AG10803 (cell line): ENCODE measurements at regions not wholly inside any gene's neighbourhood (a gene's known extent, or its start where the extent isn't known, plus 50 kb on each side); places are given as distances from the start of the nearest gene placed in this dataset.

Experiments used
- DNase-seq: peaks from one replicate; pipeline ENCODE4 v3.0.0; 2010; ENCODE audit warnings: low read depth
- H3K4me3 ChIP-seq: 2 replicates; pipeline ENCODE4 v1.5.1; 2011; ENCODE audit warnings: mild to moderate bottlenecking, low read length, control low read depth
- TF ChIP-seq, protein P1 (sequence below): conservative IDR thresholded peaks from 2 replicates; pipeline ENCODE4 v1.5.1; 2011; ENCODE audit warnings: mild to moderate bottlenecking, low read length, control low read depth, inconsistent platforms

DNA sequence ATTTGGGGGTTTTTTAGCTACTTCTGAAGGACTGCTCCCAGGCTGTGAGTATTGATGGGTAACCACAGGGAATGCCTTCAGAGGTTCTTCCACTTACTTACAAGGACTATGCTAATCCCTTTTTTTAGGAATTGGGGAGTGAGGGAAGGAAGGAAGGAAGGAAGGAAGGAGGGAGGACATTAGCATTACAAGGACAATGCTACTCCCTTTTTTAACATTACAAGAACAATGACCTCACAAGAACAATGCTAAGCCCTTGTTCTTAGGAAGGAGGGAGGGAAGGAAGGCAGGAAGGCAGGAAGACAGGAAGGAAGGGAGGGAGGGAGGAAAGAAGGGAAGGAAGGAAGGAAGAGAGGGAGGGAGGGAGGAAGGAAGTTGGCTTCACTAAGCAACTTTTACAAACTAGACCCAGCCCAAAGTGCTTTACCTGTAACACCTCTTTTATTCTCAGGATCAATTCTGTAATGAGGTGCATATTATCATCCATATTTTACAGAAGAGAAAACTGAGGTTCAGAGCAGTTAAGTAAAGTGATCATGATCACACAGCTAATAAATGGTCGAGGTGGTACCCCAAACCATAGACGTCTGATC lies 446.8 kb upstream of the JARID2 start:
- DNase-seq: no peak
- H3K4me3 ChIP-seq: no peak overlapping the region
- TF ChIP-seq, protein P1, sequence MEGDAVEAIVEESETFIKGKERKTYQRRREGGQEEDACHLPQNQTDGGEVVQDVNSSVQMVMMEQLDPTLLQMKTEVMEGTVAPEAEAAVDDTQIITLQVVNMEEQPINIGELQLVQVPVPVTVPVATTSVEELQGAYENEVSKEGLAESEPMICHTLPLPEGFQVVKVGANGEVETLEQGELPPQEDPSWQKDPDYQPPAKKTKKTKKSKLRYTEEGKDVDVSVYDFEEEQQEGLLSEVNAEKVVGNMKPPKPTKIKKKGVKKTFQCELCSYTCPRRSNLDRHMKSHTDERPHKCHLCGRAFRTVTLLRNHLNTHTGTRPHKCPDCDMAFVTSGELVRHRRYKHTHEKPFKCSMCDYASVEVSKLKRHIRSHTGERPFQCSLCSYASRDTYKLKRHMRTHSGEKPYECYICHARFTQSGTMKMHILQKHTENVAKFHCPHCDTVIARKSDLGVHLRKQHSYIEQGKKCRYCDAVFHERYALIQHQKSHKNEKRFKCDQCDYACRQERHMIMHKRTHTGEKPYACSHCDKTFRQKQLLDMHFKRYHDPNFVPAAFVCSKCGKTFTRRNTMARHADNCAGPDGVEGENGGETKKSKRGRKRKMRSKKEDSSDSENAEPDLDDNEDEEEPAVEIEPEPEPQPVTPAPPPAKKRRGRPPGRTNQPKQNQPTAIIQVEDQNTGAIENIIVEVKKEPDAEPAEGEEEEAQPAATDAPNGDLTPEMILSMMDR: no peak

DNA sequence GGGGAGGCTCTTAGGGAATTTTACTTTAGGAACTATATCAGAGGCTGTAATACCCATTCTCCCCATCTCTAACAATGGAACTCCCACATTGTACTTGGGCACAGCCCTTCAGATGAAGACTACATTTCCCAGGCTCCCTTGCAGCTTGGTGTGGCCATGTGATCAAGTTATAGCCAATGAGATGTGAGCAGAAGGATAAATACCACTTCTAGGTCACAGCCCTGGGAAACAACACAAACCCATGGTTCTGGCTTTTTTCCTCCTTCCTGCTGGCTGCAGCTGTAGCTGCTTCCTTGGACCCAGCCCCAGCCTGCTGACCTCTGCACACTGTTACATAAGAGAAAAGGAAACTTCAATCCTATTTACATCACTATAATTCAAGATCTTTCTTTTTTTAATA lies 445.9 kb upstream of the JARID2 start:
- no peak overlapping the region for H3K4me3 ChIP-seq
- DNase-seq: peak; percentile 84
- TF ChIP-seq, protein P1: no peak

DNA sequence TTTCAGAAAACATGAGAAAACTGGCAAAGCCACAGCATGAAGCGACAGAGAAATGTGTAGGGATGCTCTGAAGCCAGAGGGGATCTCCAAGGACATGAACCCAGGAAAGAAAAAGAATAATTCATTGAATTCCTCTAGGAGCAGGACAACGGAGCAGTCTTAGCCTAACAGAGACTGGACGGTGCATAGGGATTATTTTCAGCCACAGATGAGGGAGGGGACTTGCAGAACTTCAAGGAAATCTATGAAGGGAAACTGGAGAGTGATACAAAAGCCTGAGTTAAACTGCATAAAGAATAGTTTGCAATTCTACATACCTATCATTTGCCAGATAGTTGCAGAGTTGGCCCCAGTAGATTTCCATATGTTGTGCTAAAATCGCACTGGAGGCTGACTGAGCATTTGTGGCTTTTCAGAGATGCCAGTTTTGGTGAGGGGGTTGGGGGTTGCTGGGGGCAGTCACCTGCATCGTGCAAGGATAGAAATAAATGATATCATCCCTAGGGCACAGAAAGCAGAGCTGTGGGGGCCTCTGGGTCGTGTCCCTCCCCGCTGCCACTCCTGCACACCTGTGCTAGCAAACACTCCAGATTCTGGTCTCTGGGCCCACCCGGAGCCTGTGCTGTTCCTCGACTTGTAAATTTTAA lies 443.2 kb upstream of the JARID2 start:
- H3K4me3 ChIP-seq: no peak overlapping the region
- TF ChIP-seq, protein P1: no peak
- DNase-seq: no peak

DNA sequence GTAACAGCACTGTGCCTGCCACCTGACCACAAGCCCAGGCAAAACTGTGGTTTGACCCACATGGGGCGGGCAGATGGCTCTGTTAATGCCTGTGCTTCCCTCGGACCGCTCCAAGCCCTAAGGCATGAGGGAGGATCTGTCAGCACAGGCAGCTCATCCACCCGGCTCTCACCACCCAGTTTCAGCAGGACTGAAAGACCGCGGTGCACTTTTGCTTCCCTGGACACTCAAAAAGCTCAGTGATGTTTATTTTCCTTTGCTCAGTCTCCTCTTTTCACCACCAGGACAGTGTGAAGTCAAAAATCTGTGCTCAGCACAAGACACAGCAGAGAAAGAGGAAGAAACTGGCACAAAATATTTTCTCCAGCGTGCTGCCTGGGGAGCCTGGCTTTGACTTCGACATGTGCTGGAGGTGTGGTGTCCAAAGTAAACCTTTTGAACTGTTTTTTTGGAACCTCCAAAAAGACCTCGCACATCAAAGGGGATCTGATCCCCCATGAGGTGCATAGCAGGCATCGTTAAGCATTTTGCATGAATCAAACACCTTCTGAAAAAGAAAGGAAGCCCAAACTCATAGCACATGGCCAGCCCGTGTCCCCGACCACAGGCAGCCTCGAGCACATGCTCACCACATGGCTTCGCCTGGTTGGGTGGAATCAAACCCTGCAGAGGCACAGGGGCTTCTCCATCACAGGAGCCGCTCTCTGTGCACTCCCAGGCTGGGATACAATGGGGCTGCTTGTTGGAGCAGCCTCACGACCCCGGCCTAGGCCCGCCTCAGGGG lies 441.7 kb upstream of the JARID2 start:
- H3K4me3 ChIP-seq: no peak overlapping the region
- TF ChIP-seq, protein P1: no peak
- DNase-seq: peak; percentile 50

DNA sequence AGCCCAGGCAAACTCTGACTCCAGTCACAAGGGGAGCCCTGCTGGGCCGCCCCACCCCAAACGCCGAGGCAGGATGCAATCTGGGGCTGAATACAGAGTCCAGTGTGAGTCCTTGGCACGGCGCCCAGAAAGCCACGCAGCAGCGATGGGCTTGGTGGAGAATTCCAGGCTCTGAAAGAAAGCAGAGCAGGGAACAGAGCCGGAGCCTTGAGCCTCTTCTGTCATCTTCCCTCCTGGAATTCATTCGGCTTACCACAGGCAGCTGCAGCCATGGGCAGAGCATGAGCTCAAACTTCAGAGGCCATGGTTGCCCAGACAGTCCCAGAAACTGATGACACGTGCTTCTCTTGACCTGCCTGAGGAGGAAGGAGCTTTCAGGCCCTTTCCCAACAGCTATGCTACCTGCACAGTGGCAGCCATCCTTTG lies 441.1 kb upstream of the JARID2 start:
- peak; percentile 93 for DNase-seq
- H3K4me3 ChIP-seq: no peak overlapping the region
- TF ChIP-seq, protein P1: no peak

DNA sequence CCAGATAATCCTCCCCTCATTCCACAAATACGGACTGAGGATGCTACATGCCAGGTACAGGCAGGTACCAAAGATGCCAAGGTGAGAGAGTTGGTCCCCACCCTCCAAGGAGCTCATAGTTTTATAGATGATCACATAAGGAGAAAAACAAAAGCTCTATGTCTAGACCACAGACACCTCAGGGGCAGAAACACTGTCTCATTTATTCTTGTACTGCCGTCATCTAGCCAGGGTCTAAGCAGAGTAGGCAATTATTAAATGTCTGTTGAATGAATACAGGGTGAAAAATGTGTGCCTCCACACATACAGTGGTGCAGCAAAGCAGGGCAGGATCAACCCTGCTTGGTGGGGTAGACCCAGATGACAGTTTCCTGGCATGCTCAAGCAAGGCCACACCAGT lies 439.8 kb upstream of the JARID2 start:
- no peak for DNase-seq
- TF ChIP-seq, protein P1: no peak
- H3K4me3 ChIP-seq: no peak overlapping the region

DNA sequence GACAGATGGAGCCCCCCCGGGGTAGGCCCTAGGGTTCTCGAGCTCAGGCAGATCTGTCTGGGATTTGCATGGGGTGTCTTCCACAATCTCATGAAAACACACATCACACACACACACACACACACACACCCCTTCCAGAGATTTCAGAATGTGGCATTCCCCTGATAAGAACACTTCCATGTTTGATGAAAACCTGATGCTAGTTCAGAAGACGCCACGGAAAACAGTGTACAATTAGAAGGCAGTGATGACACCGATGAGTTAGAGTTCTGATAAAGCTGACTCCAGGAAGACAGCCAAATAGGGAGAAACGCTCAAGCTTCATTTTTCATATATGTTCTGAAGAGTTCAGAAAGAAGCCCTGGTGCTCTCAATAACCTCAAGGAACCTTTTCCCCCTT lies 438.7 kb upstream of the JARID2 start:
- TF ChIP-seq, protein P1: no peak
- H3K4me3 ChIP-seq: no peak overlapping the region
- no peak for DNase-seq
